SU-DHL-6 (cell line): ENCODE measurements at regions not wholly inside any gene's neighbourhood (a gene's known extent, or its start where the extent isn't known, plus 50 kb on each side); places are given as distances from the start of the nearest gene placed in this dataset.

Source experiments
- H2AFZ ChIP-seq: fragments of 200-600 bp; sonication (generic); 2 replicates; pipeline ENCODE4 v1.6.1; 2014; ENCODE audit warnings: low read depth, mild to moderate bottlenecking, moderate library complexity, mixed read lengths, antibody characterized with exemption, low read length; ENCODE audit not compliant: severe bottlenecking
- H3F3A ChIP-seq: fragments of 200-600 bp; shearing (Covaris generic); 2 replicates; pipeline ENCODE4 v1.6.0; 2016; ENCODE audit warnings: antibody characterized with exemption, mild to moderate bottlenecking; ENCODE audit not compliant: insufficient read depth
- H3K27ac ChIP-seq: fragments of 200-600 bp; sonication (generic); 2 replicates; pipeline ENCODE4 v1.5.1; 2016; ENCODE audit warnings: low read depth, mild to moderate bottlenecking, low read length, moderate library complexity, mixed read lengths
- H3K27me3 ChIP-seq: fragments of 200-600 bp; sonication (generic), shearing (Covaris generic); 2 replicates; pipeline ENCODE4 v1.6.0; 2014; ENCODE audit warnings: mild to moderate bottlenecking, low read length
- H3K36me3 ChIP-seq: fragments of 200-600 bp; sonication (generic); 2 replicates; pipeline ENCODE4 v1.6.1; 2014; ENCODE audit warnings: mild to moderate bottlenecking, low read length, mixed read lengths
- H3K4me2 ChIP-seq: fragments of 300-600, 200-600 bp; shearing (Covaris generic), sonication (generic); 2 replicates; pipeline ENCODE4 v1.6.0; 2014; ENCODE audit warnings: low read length, low read depth, mild to moderate bottlenecking; ENCODE audit not compliant: poor library complexity, severe bottlenecking
- H3K4me3 ChIP-seq: fragments of 200-600 bp; sonication (generic); 2 replicates; pipeline ENCODE4 v1.5.1; 2014; ENCODE audit warnings: antibody characterized with exemption, low read length, mild to moderate bottlenecking, mixed read lengths; ENCODE audit not compliant: insufficient read depth, poor library complexity, severe bottlenecking
- H3K79me2 ChIP-seq: fragments of 200-600 bp; sonication (generic); 2 replicates; pipeline ENCODE4 v1.6.1; 2014; ENCODE audit warnings: mild to moderate bottlenecking, low read length, moderate library complexity; ENCODE audit not compliant: insufficient read depth
- H3K9ac ChIP-seq: fragments of 200-600 bp; sonication (generic); 2 replicates; pipeline ENCODE4 v1.7.0; 2014; ENCODE audit warnings: mild to moderate bottlenecking, low read length
- H3K9me2 ChIP-seq: fragments of 200-600 bp; sonication (generic); replicated peaks from 2 replicates; pipeline ENCODE4 v1.6.1; 2014; ENCODE audit warnings: low read length; ENCODE audit not compliant: insufficient read depth
- H3K9me3 ChIP-seq: fragments of 200-600 bp; sonication (generic); 2 replicates; pipeline ENCODE4 v1.6.1; 2014; ENCODE audit warnings: low read length, mixed read lengths; ENCODE audit not compliant: insufficient read depth
- H4K20me1 ChIP-seq: fragments of 200-600 bp; sonication (generic); 2 replicates; pipeline ENCODE4 v1.6.1; 2014; ENCODE audit warnings: low read depth, mild to moderate bottlenecking, antibody characterized with exemption, low read length, moderate library complexity, mixed read lengths
- CTCF ChIP-seq: fragments of 200-600 bp; sonication (generic); IDR thresholded peaks from one replicate; pipeline ENCODE4 v1.5.1; 2017; ENCODE audit warnings: antibody characterized with exemption, mild to moderate bottlenecking, low read length, moderate library complexity; ENCODE audit not compliant: insufficient read depth, poor library complexity, severe bottlenecking
- EZH2phosphoT487 ChIP-seq: fragments of 200-600 bp; sonication (generic), shearing (Covaris generic); conservative IDR thresholded peaks from 2 replicates; pipeline ENCODE4 v1.6.1; 2018; ENCODE audit warnings: mild to moderate bottlenecking, antibody characterized with exemption, low read length, moderate library complexity, mixed read lengths

- H3K36me3 ChIP-seq, result no peaks in the 10 kb centered on the region
- H3F3A ChIP-seq, result no peaks in the 10 kb centered on the region
- no peaks in the 10 kb centered on the region for H3K27me3 ChIP-seq
- no peak overlapping the region for H3K4me3 ChIP-seq
- TF ChIP-seq CTCF, result no peak
- TF ChIP-seq EZH2phosphoT487, result no peak
- no peak overlapping the region for H3K27ac ChIP-seq
- H3K4me2 ChIP-seq, result no peak overlapping the region
- H3K9me2 ChIP-seq, result no peaks in the 10 kb centered on the region
- no peak overlapping the region for H2AFZ ChIP-seq
- H3K79me2 ChIP-seq, result no peaks in the 10 kb centered on the region
- no peak overlapping the region for H3K9ac ChIP-seq
- no peaks in the 10 kb centered on the region for H3K9me3 ChIP-seq
- H4K20me1 ChIP-seq, result peaks cover 3% of the 10 kb centered on the region; the same call in 1 of the 2 replicates
These were observed 186.7 kb downstream of the RPS12 start for GRCh38 chr6:133001040-133001565.

GRCh38 chr6:133004304-133004884 is 190.0 kb downstream of the RPS12 start:
- H3K27ac ChIP-seq, result no peak overlapping the region
- H3K27me3 ChIP-seq, result no peaks in the 10 kb centered on the region
- no peaks in the 10 kb centered on the region for H3K79me2 ChIP-seq
- H3K36me3 ChIP-seq, result no peaks in the 10 kb centered on the region
- peaks cover 4% of the 10 kb centered on the region; the same call in 1 of the 2 replicates for H4K20me1 ChIP-seq
- H3K4me2 ChIP-seq, result no peak overlapping the region
- H3K9me3 ChIP-seq, result no peaks in the 10 kb centered on the region
- TF ChIP-seq EZH2phosphoT487 (no peak), CTCF (no peak)
- no peak overlapping the region for H3K9ac ChIP-seq
- no peak overlapping the region for H3K4me3 ChIP-seq
- H3K9me2 ChIP-seq, result no peaks in the 10 kb centered on the region
- no peaks in the 10 kb centered on the region for H3F3A ChIP-seq
- H2AFZ ChIP-seq, result no peak overlapping the region

- Histone ChIP-seq H3K4me2 (no peak overlapping the region), H3K4me3 (no peak overlapping the region), H3K9me3 (no peaks in the 10 kb centered on the region), H3K36me3 (no peaks in the 10 kb centered on the region), H3K27me3 (no peaks in the 10 kb centered on the region), H3F3A (no peaks in the 10 kb centered on the region), H2AFZ (no peak overlapping the region), H3K9ac (no peak overlapping the region), H4K20me1 (no peaks in the 10 kb centered on the region), H3K9me2 (no peaks in the 10 kb centered on the region), H3K79me2 (no peaks in the 10 kb centered on the region), H3K27ac (no peak overlapping the region)
- TF ChIP-seq CTCF (no peak), EZH2phosphoT487 (no peak)
These were observed 198.4 kb downstream of the RPS12 start for GRCh38 chr6:133012774-133013173.
